ENCODE measurements at regions not wholly inside any gene's neighbourhood (a gene's known extent, or its start where the extent isn't known, plus 50 kb on each side); places are given as distances from the start of the nearest gene placed in this dataset.

DNA sequence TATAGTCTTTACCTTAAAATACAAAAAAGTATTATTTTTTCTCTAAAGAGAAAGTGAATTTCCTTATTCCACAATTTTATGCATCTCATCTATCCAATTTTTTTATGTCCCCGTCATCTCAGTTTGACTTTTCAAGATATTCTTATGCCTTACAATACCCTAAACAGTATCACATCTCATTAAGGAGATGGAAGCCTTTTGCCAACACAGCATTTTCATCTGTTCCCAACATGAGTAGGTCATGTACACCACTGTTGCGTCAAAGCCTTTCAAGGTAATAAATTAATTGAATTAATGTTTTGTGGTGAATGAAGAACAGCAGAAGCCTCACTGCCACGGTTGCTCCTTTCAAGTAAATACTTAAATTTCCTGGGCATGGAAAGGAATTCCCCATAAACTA lies 299.4 kb downstream of the EPHA4 start:
- ChIA-PET CTCF (interaction anchor here (0.7 kb wide), 1 partner anchor 157 kb away, joined by 3 read pairs; no protein-coding TSS in a partner anchor), POLR2A (no interaction called here)
- intact Hi-C loops (cut with micrococcal nuclease), result no loop called here
- Mint-ChIP-seq H3K4me1 (ENCODE audit: insufficient read depth, unreplicated experiment) (no peaks in the 10 kb centered on the region), H3K4me3 (ENCODE audit: unreplicated experiment) (no peak overlapping the region), H3K27ac (ENCODE audit: low read depth, unreplicated experiment) (no peak overlapping the region), H3K36me3 (ENCODE audit: insufficient read depth, unreplicated experiment) (peaks cover 7% of the 10 kb centered on the region), H3K9me3 (ENCODE audit: unreplicated experiment) (no peaks in the 10 kb centered on the region), H3K27me3 (ENCODE audit: insufficient read depth, unreplicated experiment) (no peaks in the 10 kb centered on the region)
- TF ChIP-seq, protein P1, sequence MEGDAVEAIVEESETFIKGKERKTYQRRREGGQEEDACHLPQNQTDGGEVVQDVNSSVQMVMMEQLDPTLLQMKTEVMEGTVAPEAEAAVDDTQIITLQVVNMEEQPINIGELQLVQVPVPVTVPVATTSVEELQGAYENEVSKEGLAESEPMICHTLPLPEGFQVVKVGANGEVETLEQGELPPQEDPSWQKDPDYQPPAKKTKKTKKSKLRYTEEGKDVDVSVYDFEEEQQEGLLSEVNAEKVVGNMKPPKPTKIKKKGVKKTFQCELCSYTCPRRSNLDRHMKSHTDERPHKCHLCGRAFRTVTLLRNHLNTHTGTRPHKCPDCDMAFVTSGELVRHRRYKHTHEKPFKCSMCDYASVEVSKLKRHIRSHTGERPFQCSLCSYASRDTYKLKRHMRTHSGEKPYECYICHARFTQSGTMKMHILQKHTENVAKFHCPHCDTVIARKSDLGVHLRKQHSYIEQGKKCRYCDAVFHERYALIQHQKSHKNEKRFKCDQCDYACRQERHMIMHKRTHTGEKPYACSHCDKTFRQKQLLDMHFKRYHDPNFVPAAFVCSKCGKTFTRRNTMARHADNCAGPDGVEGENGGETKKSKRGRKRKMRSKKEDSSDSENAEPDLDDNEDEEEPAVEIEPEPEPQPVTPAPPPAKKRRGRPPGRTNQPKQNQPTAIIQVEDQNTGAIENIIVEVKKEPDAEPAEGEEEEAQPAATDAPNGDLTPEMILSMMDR (IDR thresholded peaks at IDR 0.05; ENCODE audit: unreplicated experiment), result no peak
- BruUV-seq (replicated peaks), result no TSS peak
- DNase-seq (ENCODE audit: unreplicated experiment), result no peak

DNA sequence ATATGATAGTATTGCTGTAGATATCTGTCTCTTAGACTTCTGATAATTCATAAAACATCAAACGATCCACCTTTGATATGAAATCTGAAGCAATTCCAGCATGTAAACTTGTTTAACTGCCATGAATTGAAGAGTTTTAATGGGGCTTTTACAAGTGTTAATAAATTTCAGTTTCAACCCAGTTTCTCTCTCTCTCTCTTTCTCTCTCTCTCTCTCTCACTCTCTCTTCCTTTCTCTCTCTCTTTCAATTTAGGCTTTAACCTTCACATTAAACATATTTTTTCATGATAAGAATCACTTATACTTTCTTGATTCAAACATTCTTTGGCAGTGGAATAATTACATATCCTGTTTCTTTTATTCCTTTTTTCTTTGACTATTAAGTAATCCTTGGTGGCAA lies 296.1 kb downstream of the EPHA4 start:
- DNase-seq (ENCODE audit: unreplicated experiment), result no peak
- BruUV-seq (replicated peaks), result no TSS peak
- H3K4me3 Mint-ChIP-seq (ENCODE audit: unreplicated experiment), result no peak overlapping the region
- ChIA-PET CTCF (no interaction called here), POLR2A (no interaction called here)
- intact Hi-C loops (cut with micrococcal nuclease), result no loop called here
- no peak overlapping the region for H3K27ac Mint-ChIP-seq (ENCODE audit: low read depth, unreplicated experiment)
- H3K36me3 Mint-ChIP-seq (ENCODE audit: insufficient read depth, unreplicated experiment), result peaks cover 7% of the 10 kb centered on the region
- no peaks in the 10 kb centered on the region for H3K9me3 Mint-ChIP-seq (ENCODE audit: unreplicated experiment)
- H3K27me3 Mint-ChIP-seq (ENCODE audit: insufficient read depth, unreplicated experiment), result no peaks in the 10 kb centered on the region
- H3K4me1 Mint-ChIP-seq (ENCODE audit: insufficient read depth, unreplicated experiment), result no peaks in the 10 kb centered on the region
- TF ChIP-seq, protein P1 (IDR thresholded peaks at IDR 0.05; ENCODE audit: unreplicated experiment), result no peak

DNA sequence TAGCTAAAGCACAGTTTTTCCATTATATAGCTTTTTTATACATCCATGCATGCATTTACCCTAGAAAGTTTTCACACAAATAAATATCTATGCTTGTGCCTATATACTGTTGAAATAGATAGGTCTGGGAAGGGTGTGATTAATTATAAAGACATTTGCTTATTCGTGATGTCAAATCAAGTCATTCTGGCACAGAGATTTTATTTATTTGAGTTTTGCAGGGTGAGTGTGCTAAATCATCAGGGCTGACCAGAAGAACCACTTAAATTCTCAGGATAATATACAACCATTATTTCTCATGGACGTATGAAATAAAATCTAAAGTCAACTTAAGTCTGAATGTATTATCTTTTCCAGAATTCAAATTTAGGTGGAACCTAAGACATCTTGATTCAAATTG lies 295.5 kb downstream of the EPHA4 start:
- Mint-ChIP-seq H3K27me3 (ENCODE audit: insufficient read depth, unreplicated experiment) (no peaks in the 10 kb centered on the region), H3K4me1 (ENCODE audit: insufficient read depth, unreplicated experiment) (no peaks in the 10 kb centered on the region), H3K4me3 (ENCODE audit: unreplicated experiment) (no peak overlapping the region), H3K36me3 (ENCODE audit: insufficient read depth, unreplicated experiment) (peaks cover 7% of the 10 kb centered on the region), H3K27ac (ENCODE audit: low read depth, unreplicated experiment) (no peak overlapping the region), H3K9me3 (ENCODE audit: unreplicated experiment) (no peaks in the 10 kb centered on the region)
- TF ChIP-seq, protein P1 (IDR thresholded peaks at IDR 0.05; ENCODE audit: unreplicated experiment), result no peak
- ChIA-PET CTCF (no interaction called here), POLR2A (no interaction called here)
- intact Hi-C loops (cut with micrococcal nuclease), result no loop called here
- no peak for DNase-seq (ENCODE audit: unreplicated experiment)
- no TSS peak for BruUV-seq (replicated peaks)

DNA sequence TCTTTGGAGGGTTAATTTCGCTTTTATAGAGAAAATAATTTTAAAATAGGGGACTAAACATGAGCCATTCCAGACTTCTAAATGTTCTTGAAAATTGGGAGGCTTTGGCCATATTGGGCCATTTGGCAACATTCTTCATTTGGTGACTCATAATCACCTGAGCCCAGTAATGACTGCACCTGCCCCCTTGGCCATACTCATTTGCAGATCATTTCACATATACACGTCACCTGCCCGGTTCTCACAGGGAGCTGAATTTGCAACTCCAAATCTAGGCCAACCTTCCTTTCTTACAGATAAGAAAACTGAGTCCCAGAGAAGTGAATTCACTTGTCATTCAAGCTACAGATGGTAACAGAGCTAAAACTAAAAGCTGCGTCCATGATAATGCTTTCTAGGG lies 289.7 kb downstream of the EPHA4 start:
- TF ChIP-seq, protein P1 (IDR thresholded peaks at IDR 0.05; ENCODE audit: unreplicated experiment), result no peak
- Mint-ChIP-seq H3K36me3 (ENCODE audit: insufficient read depth, unreplicated experiment) (no peaks in the 10 kb centered on the region), H3K4me1 (ENCODE audit: insufficient read depth, unreplicated experiment) (no peaks in the 10 kb centered on the region), H3K27me3 (ENCODE audit: insufficient read depth, unreplicated experiment) (no peaks in the 10 kb centered on the region), H3K4me3 (ENCODE audit: unreplicated experiment) (no peak overlapping the region), H3K9me3 (ENCODE audit: unreplicated experiment) (no peaks in the 10 kb centered on the region), H3K27ac (ENCODE audit: low read depth, unreplicated experiment) (no peak overlapping the region)
- no TSS peak for BruUV-seq (replicated peaks)
- ChIA-PET POLR2A (no interaction called here), CTCF (no interaction called here)
- intact Hi-C loops (cut with micrococcal nuclease), result no loop called here
- DNase-seq (ENCODE audit: unreplicated experiment), result no peak
